CD14-positive monocyte (primary cell): ENCODE measurements at regions not wholly inside any gene's neighbourhood (a gene's known extent, or its start where the extent isn't known, plus 50 kb on each side); places are given as distances from the start of the nearest gene placed in this dataset.

ENCODE experiments used
- DNase-seq, 3 donors: peaks; one replicate each; pipeline ENCODE4 v3.0.0-alpha.2; 2011 to 2022
- H2AFZ ChIP-seq: 2 replicates; pipeline ENCODE4 v1.6.0; 2012; ENCODE audit warnings: mild to moderate bottlenecking, low read depth, low read length, inconsistent platforms; ENCODE audit not compliant: insufficient read depth, poor library complexity, severe bottlenecking
- H3K27ac ChIP-seq, 2 donors: 1 replicate in 1 of 2; 2 replicates in 1 of 2; pipeline ENCODE4 v1.5.1; 2012 to 2013; ENCODE audit warnings: low read length in 2 of 2, control low read depth in 1 of 2, inconsistent platforms in 1 of 2, low read depth in 1 of 2, mild to moderate bottlenecking in 1 of 2
- H3K27me3 ChIP-seq, 2 donors: one replicate each; pipeline versions ENCODE4 v1.6.0 to v1.6.1; 2011 to 2013; ENCODE audit warnings: low read length in 2 of 2; ENCODE audit not compliant: control insufficient read depth in 2 of 2, insufficient read depth in 2 of 2
- H3K36me3 ChIP-seq, 2 donors: replicated peaks in 1 of 2; 1 replicate in 1 of 2; 2 replicates in 1 of 2; pipeline versions ENCODE4 v1.5.1 to v1.6.1; 2012 to 2013; ENCODE audit warnings: low read length in 2 of 2, control low read depth in 1 of 2, inconsistent platforms in 1 of 2, mild to moderate bottlenecking in 1 of 2; ENCODE audit not compliant: insufficient read depth in 2 of 2, control insufficient read depth in 1 of 2
- H3K4me1 ChIP-seq, 2 donors: 1 replicate in 1 of 2; 2 replicates in 1 of 2; pipeline versions ENCODE4 v1.5.1 to v1.6.1; 2012 to 2013; ENCODE audit warnings: low read length in 2 of 2, control low read depth in 1 of 2, inconsistent platforms in 1 of 2, mild to moderate bottlenecking in 1 of 2, moderate library complexity in 1 of 2; ENCODE audit not compliant: insufficient read depth in 2 of 2, control insufficient read depth in 1 of 2
- H3K4me2 ChIP-seq: replicated peaks from 2 replicates; pipeline ENCODE3; 2012; ENCODE audit warnings: low read length, moderate library complexity, mild to moderate bottlenecking; ENCODE audit not compliant: poor library complexity, severe bottlenecking; ENCODE audit errors: extremely low read depth
- H3K4me3 ChIP-seq, 3 experiments: fragments of 200-600 bp in 1 of 3; sonication (generic) in 1 of 3; replicated peaks in 1 of 3; 1 replicate in 2 of 3; 2 replicates in 1 of 3; pipeline ENCODE4 v1.5.1; 2011 to 2013; ENCODE audit warnings: low read length in 3 of 3, mild to moderate bottlenecking in 3 of 3, control low read depth in 2 of 3, low read depth in 2 of 3, inconsistent platforms in 1 of 3, moderate library complexity in 1 of 3
- H3K79me2 ChIP-seq: 2 replicates; pipeline ENCODE4 v1.6.0; 2012; ENCODE audit warnings: mild to moderate bottlenecking, control low read depth, inconsistent platforms, low read length, moderate library complexity; ENCODE audit not compliant: insufficient read depth
- H3K9ac ChIP-seq: 2 replicates; pipeline ENCODE4 v1.6.0; 2017; ENCODE audit warnings: low read length, mild to moderate bottlenecking; ENCODE audit not compliant: insufficient read depth, poor library complexity, severe bottlenecking
- H3K9me3 ChIP-seq, 2 donors: replicated peaks in 1 of 2; 1 replicate in 1 of 2; 2 replicates in 1 of 2; pipeline versions ENCODE4 v1.5.1 to v1.6.1; 2012 to 2013; ENCODE audit warnings: low read length in 2 of 2, control low read depth in 1 of 2; ENCODE audit not compliant: control insufficient read depth in 1 of 2, insufficient read depth in 1 of 2
- H4K20me1 ChIP-seq: 2 replicates; pipeline ENCODE4 v1.6.0; 2012; ENCODE audit warnings: mild to moderate bottlenecking, low read length, control low read depth, moderate library complexity; ENCODE audit not compliant: insufficient read depth
- H3K27ac Mint-ChIP-seq, 7 donors: one replicate each; pipeline ENCODE4 v1.8.0; 2020; ENCODE audit warnings: mild to moderate bottlenecking in 7 of 7, mixed read lengths in 7 of 7, moderate library complexity in 6 of 7, inconsistent platforms in 2 of 7
- H3K27me3 Mint-ChIP-seq, 3 donors: one replicate each; pipeline ENCODE4 v1.8.0; 2021 to 2022; ENCODE audit warnings: low read depth in 3 of 3, mild to moderate bottlenecking in 3 of 3, mixed read lengths in 3 of 3, moderate library complexity in 3 of 3, inconsistent platforms in 1 of 3
- H3K36me3 Mint-ChIP-seq, 2 donors: one replicate each; pipeline ENCODE4 v1.8.0; 2020; ENCODE audit warnings: mixed read lengths in 2 of 2, inconsistent platforms in 1 of 2, mild to moderate bottlenecking in 1 of 2
- H3K4me1 Mint-ChIP-seq: one replicate; pipeline ENCODE4 v1.8.0; 2020; ENCODE audit warnings: mild to moderate bottlenecking, mixed read lengths
- H3K4me3 Mint-ChIP-seq, 2 donors: one replicate each; pipeline ENCODE4 v1.8.0; 2020; ENCODE audit warnings: mild to moderate bottlenecking in 2 of 2, mixed read lengths in 2 of 2, moderate library complexity in 1 of 2
- H3K9me3 Mint-ChIP-seq, 7 donors: one replicate each; pipeline ENCODE4 v1.8.0; 2020 to 2022; ENCODE audit warnings: mixed read lengths in 7 of 7, mild to moderate bottlenecking in 6 of 7, moderate library complexity in 6 of 7, inconsistent platforms in 2 of 7
- WGBS: methylation state at CpG from one replicate; pipeline ENCODE4 v1.1.5; 2013; ENCODE audit warnings: missing lambda C conversion rate; ENCODE audit not compliant: insufficient coverage; 5-methylcytosine and 5-hydroxymethylcytosine counted together
- intact Hi-C, 2 donors: fragments of 100-400 bp; cut with micrococcal nuclease; formaldehyde crosslinking; loops; one replicate each; pipeline versions ENCODE4 v1.15.0 to v1.15.1; 2023
- TF ChIP-seq, protein P1 (sequence below): fragments of 200-600 bp; IDR thresholded peaks from one replicate; pipeline ENCODE4 v1.8.0; 2022; ENCODE audit warnings: antibody characterized with exemption, mild to moderate bottlenecking

DNA sequence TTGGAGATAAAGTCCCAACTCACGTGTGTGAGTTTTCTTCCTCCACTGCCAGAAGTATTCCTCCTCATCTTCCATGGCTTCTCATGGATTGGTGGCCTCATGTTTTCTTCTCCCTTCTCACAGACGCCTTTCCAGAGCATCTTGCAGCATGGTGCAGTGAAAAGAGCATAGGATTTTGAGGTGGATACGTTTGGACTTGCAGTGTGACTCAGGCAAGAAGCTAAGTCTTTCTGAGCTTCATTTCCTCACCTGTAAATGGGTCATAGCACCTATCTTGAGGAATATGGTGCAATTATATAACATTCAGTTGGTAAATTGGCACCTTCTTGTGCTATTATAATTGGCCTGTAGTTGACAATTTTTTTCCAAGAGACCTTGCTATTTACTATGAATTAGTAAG lies 247.6 kb downstream of the RDH14 start:
- Histone ChIP-seq H3K79me2 (no peaks in the 10 kb centered on the region), H4K20me1 (no peaks in the 10 kb centered on the region), H3K4me3 (no peak overlapping the region), H3K4me2 (no peak overlapping the region), H2AFZ (no peak overlapping the region), H3K27me3 (no peaks in the 10 kb centered on the region), H3K27ac (no peak overlapping the region), H3K36me3 (no peaks in the 10 kb centered on the region), H3K9ac (no peak overlapping the region), H3K4me1 (no peaks in the 10 kb centered on the region), H3K9me3 (no peaks in the 10 kb centered on the region)
- TF ChIP-seq, protein P1, sequence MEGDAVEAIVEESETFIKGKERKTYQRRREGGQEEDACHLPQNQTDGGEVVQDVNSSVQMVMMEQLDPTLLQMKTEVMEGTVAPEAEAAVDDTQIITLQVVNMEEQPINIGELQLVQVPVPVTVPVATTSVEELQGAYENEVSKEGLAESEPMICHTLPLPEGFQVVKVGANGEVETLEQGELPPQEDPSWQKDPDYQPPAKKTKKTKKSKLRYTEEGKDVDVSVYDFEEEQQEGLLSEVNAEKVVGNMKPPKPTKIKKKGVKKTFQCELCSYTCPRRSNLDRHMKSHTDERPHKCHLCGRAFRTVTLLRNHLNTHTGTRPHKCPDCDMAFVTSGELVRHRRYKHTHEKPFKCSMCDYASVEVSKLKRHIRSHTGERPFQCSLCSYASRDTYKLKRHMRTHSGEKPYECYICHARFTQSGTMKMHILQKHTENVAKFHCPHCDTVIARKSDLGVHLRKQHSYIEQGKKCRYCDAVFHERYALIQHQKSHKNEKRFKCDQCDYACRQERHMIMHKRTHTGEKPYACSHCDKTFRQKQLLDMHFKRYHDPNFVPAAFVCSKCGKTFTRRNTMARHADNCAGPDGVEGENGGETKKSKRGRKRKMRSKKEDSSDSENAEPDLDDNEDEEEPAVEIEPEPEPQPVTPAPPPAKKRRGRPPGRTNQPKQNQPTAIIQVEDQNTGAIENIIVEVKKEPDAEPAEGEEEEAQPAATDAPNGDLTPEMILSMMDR: no peak
- Mint-ChIP-seq H3K4me3 (no peak overlapping the region), H3K4me1 (no peaks in the 10 kb centered on the region), H3K27me3 (peaks cover 0 to 2% (median 0%) of the 10 kb centered on the region in 3 donors), H3K27ac (no peak overlapping the region), H3K9me3 (peaks cover 0 to 4% (median 0%) of the 10 kb centered on the region in 7 donors), H3K36me3 (no peaks in the 10 kb centered on the region)
- no peak for DNase-seq
- intact Hi-C loops: no loop called here
- no CpG with 5 or more reads among the region's 3 CpGs for WGBS

DNA sequence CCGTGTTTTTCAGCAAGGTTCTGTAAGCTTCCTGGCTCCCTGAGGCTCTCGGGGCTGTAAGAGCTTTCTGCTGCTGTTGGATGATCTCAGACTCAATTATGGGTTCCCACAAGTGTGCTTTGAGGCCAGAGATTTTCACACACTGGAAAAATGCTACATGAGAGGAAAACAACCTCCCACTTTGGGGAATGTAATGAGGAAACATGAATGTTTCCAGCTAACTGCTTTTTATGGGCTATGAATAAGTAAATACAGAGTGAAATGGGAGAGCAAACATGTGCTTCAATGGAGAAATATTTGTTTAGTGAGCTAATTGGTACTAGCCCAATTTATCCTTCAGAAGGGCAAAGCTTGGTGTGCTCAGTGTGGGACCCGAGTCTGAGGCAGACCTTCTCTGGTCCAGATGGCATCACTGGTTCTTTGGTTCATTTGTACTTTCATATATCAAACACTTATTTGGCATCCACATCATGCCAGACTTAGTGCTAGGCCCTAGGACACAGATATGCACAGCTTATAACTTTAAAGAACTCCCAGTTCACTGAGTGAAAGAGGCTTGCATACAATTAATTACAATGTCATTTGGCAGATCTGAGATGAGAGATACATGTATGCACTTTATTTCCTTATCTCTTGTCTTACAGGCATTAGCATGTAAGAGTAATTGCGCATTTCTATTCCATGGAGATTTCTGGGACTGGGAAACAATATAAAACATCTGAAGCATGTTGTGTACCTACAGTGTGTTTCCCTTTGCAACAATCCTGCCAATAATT lies 248.8 kb downstream of the RDH14 start:
- Histone ChIP-seq H4K20me1 (no peaks in the 10 kb centered on the region), H3K9me3 (no peaks in the 10 kb centered on the region), H3K9ac (no peak overlapping the region), H3K79me2 (no peaks in the 10 kb centered on the region), H2AFZ (no peak overlapping the region), H3K36me3 (no peaks in the 10 kb centered on the region), H3K27ac (no peak overlapping the region), H3K27me3 (no peaks in the 10 kb centered on the region), H3K4me3 (no peak overlapping the region), H3K4me2 (no peak overlapping the region), H3K4me1 (no peaks in the 10 kb centered on the region)
- Mint-ChIP-seq H3K36me3 (no peaks in the 10 kb centered on the region), H3K27me3 (peaks cover 0 to 2% (median 0%) of the 10 kb centered on the region in 3 donors), H3K9me3 (peaks cover 0 to 5% (median 0%) of the 10 kb centered on the region in 7 donors), H3K27ac (no peak overlapping the region), H3K4me3 (no peak overlapping the region), H3K4me1 (no peaks in the 10 kb centered on the region)
- TF ChIP-seq, protein P1: no peak
- intact Hi-C loops: no loop called here
- WGBS: 88% methylated on average over 4 of the region's 4 CpGs
- no peak for DNase-seq
